ENCODE measurements at regions not wholly inside any gene's neighbourhood (a gene's known extent, or its start where the extent isn't known, plus 50 kb on each side); places are given as distances from the start of the nearest gene placed in this dataset.

DNA sequence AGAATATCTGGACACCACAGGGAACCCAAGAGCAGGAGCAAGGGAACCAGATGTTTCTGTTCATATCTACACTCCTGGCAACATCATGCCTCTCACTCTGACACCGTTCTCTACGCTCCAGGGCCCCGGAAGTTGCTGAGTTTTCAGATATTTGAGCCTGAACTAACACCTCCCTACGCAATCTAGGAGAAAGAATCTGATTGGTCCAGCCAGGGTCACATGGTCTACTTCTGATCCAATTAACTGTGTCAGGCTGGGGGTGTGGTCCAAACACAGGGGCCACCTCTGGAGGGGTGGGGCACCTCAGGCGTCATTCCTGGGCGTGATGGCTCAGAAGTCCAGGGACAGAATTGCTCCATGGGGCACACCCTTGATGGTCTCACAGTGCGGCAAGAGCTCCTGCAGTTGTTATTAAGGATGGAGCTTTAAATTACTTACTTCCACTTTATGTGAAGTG is 165.5 kb downstream of the PTPN11 start:
- Histone ChIP-seq H3K4me1 (ENCODE audit: insufficient read depth) (no peaks in the 10 kb centered on the region), H3K4me3 (no peak overlapping the region), H3K9me3 (ENCODE audit: low read depth) (no peaks in the 10 kb centered on the region), H3K36me3 (ENCODE audit: low read depth) (no peaks in the 10 kb centered on the region), H3K27ac (no peak overlapping the region), H4K20me1 (ENCODE audit: insufficient read depth) (no peaks in the 10 kb centered on the region), H2AFZ (no peak overlapping the region), H3K79me2 (ENCODE audit: insufficient read depth) (no peaks in the 10 kb centered on the region), H3K4me2 (ENCODE audit: unreplicated experiment) (no peak overlapping the region), H3K27me3 (replicated peaks; ENCODE audit: insufficient read depth) (no peaks in the 10 kb centered on the region), H3K9ac (no peak overlapping the region), H3K9me2 (ENCODE audit: insufficient read depth) (no peaks in the 10 kb centered on the region), H3F3A (ENCODE audit: insufficient read depth) (no peaks in the 10 kb centered on the region)
- TF ChIP-seq EZH2 (IDR thresholded peaks at IDR 0.05; ENCODE audit: insufficient read depth, poor library complexity, severe bottlenecking): no peak
- TF ChIP-seq EZH2phosphoT487 (IDR thresholded peaks at IDR 0.05; ENCODE audit: insufficient read depth, low read depth): no peak
- no peak for DNase-seq
- 19 to 24% methylated on average over 7 of the region's 7 CpGs for WGBS, 2 experiments (ENCODE audit: low coverage in 1 of 2, low lambda C conversion rate in 2 of 2, missing lambda C conversion rate in 2 of 2)
- in situ Hi-C loops (cut with MboI): no loop called here

- Histone ChIP-seq H3K36me3 (ENCODE audit: low read depth) (no peaks in the 10 kb centered on the region), H3K27ac (no peak overlapping the region), H3K9me2 (ENCODE audit: insufficient read depth) (no peaks in the 10 kb centered on the region), H3K9ac (no peak overlapping the region), H3K27me3 (replicated peaks; ENCODE audit: insufficient read depth) (no peaks in the 10 kb centered on the region), H3K4me3 (no peak overlapping the region), H3K4me2 (ENCODE audit: unreplicated experiment) (no peak overlapping the region), H3K4me1 (ENCODE audit: insufficient read depth) (no peaks in the 10 kb centered on the region), H3F3A (ENCODE audit: insufficient read depth) (no peaks in the 10 kb centered on the region), H3K79me2 (ENCODE audit: insufficient read depth) (no peaks in the 10 kb centered on the region), H3K9me3 (ENCODE audit: low read depth) (no peaks in the 10 kb centered on the region), H4K20me1 (ENCODE audit: insufficient read depth) (no peaks in the 10 kb centered on the region), H2AFZ (no peak overlapping the region)
- TF ChIP-seq EZH2 (IDR thresholded peaks at IDR 0.05; ENCODE audit: insufficient read depth, poor library complexity, severe bottlenecking): no peak
- TF ChIP-seq EZH2phosphoT487 (IDR thresholded peaks at IDR 0.05; ENCODE audit: insufficient read depth, low read depth): no peak
- in situ Hi-C loops (cut with MboI): no loop called here
- no peak for DNase-seq
- 12 to 14% methylated on average over 5 of the region's 5 CpGs for WGBS, 2 experiments (ENCODE audit: low coverage in 1 of 2, low lambda C conversion rate in 2 of 2, missing lambda C conversion rate in 2 of 2)
These were observed 167.5 kb downstream of the PTPN11 start for GRCh38 chr12:112586148-112586783.

- Histone ChIP-seq H3K27ac (no peak overlapping the region), H3K4me3 (no peak overlapping the region), H3F3A (ENCODE audit: insufficient read depth) (no peaks in the 10 kb centered on the region), H3K9me3 (ENCODE audit: low read depth) (no peaks in the 10 kb centered on the region), H3K4me1 (ENCODE audit: insufficient read depth) (no peaks in the 10 kb centered on the region), H3K9me2 (ENCODE audit: insufficient read depth) (no peaks in the 10 kb centered on the region), H3K27me3 (replicated peaks; ENCODE audit: insufficient read depth) (no peaks in the 10 kb centered on the region), H3K79me2 (ENCODE audit: insufficient read depth) (no peaks in the 10 kb centered on the region), H4K20me1 (ENCODE audit: insufficient read depth) (no peaks in the 10 kb centered on the region), H2AFZ (no peak overlapping the region), H3K9ac (no peak overlapping the region), H3K4me2 (ENCODE audit: unreplicated experiment) (no peak overlapping the region), H3K36me3 (ENCODE audit: low read depth) (no peaks in the 10 kb centered on the region)
- no peak for DNase-seq
- 44 to 64% methylated on average over 1 of the region's 1 CpG for WGBS, 2 experiments (ENCODE audit: low coverage in 1 of 2, low lambda C conversion rate in 2 of 2, missing lambda C conversion rate in 2 of 2)
- in situ Hi-C loops (cut with MboI): no loop called here
- TF ChIP-seq EZH2 (IDR thresholded peaks at IDR 0.05; ENCODE audit: insufficient read depth, poor library complexity, severe bottlenecking) (no peak), EZH2phosphoT487 (IDR thresholded peaks at IDR 0.05; ENCODE audit: insufficient read depth, low read depth) (no peak)
These were observed 170.5 kb downstream of the PTPN11 start for GRCh38 chr12:112589275-112589674.

DNA sequence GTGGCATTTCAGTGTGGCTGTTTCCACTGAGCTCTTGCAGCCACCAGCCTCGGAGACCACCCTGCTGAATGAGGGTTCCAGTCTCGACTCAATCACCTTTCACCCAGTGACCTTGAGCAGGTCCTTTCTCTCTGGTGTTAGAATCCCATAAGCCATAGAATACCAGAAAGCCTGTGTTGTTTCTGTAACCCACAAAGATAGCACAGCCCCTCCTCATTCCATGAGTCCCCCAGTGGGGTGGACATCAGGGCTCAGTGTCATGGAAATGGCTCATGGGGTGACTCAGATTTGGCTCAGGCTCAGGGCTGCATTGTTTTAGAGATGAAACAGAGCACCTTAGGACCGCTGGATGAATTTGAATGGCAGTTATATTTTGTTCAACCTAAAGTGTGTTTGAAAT is 171.5 kb downstream of the PTPN11 start:
- no peak overlapping the region for H3K27ac ChIP-seq
- H3F3A ChIP-seq (ENCODE audit: insufficient read depth): no peaks in the 10 kb centered on the region
- TF ChIP-seq EZH2 (IDR thresholded peaks at IDR 0.05; ENCODE audit: insufficient read depth, poor library complexity, severe bottlenecking): no peak
- no peak for TF ChIP-seq EZH2phosphoT487 (IDR thresholded peaks at IDR 0.05; ENCODE audit: insufficient read depth, low read depth)
- DNase-seq: no peak
- no peaks in the 10 kb centered on the region for H3K27me3 ChIP-seq (replicated peaks; ENCODE audit: insufficient read depth)
- H3K4me1 ChIP-seq (ENCODE audit: insufficient read depth): no peaks in the 10 kb centered on the region
- no peaks in the 10 kb centered on the region for H3K36me3 ChIP-seq (ENCODE audit: low read depth)
- no peaks in the 10 kb centered on the region for H4K20me1 ChIP-seq (ENCODE audit: insufficient read depth)
- in situ Hi-C loops (cut with MboI): no loop called here
- H2AFZ ChIP-seq: no peak overlapping the region
- H3K9me3 ChIP-seq (ENCODE audit: low read depth): no peaks in the 10 kb centered on the region
- H3K9me2 ChIP-seq (ENCODE audit: insufficient read depth): no peaks in the 10 kb centered on the region
- WGBS, 2 experiments (ENCODE audit: low coverage in 1 of 2, low lambda C conversion rate in 2 of 2, missing lambda C conversion rate in 2 of 2): 8 to 12% methylated on average over 3 of the region's 3 CpGs
- no peaks in the 10 kb centered on the region for H3K79me2 ChIP-seq (ENCODE audit: insufficient read depth)
- no peak overlapping the region for H3K4me3 ChIP-seq
- H3K4me2 ChIP-seq (ENCODE audit: unreplicated experiment): no peak overlapping the region
- H3K9ac ChIP-seq: no peak overlapping the region
